ENCODE measurements at regions not wholly inside any gene's neighbourhood (a gene's known extent, or its start where the extent isn't known, plus 50 kb on each side); places are given as distances from the start of the nearest gene placed in this dataset.

DNA sequence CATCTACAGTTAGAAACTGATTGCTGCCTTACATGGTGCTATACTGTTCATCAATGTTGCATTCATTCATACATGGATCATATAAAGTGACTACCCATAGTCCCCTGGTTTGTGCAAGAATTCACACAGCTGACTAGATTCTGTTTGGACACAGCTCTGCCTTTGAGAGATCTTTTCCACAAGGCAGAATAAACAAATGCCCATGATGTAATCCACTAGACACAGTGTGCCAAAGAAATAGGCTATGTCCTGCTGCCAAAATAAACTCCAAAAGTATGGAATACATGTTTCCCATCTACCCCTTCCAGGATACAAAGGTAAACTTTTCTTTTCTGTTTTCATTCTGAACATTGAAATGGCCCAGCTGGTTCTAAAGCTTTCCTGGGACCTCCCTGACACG is 269.4 kb upstream of the CHAC2 start:
- TF ChIP-seq, protein P1, sequence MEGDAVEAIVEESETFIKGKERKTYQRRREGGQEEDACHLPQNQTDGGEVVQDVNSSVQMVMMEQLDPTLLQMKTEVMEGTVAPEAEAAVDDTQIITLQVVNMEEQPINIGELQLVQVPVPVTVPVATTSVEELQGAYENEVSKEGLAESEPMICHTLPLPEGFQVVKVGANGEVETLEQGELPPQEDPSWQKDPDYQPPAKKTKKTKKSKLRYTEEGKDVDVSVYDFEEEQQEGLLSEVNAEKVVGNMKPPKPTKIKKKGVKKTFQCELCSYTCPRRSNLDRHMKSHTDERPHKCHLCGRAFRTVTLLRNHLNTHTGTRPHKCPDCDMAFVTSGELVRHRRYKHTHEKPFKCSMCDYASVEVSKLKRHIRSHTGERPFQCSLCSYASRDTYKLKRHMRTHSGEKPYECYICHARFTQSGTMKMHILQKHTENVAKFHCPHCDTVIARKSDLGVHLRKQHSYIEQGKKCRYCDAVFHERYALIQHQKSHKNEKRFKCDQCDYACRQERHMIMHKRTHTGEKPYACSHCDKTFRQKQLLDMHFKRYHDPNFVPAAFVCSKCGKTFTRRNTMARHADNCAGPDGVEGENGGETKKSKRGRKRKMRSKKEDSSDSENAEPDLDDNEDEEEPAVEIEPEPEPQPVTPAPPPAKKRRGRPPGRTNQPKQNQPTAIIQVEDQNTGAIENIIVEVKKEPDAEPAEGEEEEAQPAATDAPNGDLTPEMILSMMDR (tag by site-specific recombination; IDR thresholded peaks at IDR 0.05) = no peak
- TF ChIP-seq, protein P2, sequence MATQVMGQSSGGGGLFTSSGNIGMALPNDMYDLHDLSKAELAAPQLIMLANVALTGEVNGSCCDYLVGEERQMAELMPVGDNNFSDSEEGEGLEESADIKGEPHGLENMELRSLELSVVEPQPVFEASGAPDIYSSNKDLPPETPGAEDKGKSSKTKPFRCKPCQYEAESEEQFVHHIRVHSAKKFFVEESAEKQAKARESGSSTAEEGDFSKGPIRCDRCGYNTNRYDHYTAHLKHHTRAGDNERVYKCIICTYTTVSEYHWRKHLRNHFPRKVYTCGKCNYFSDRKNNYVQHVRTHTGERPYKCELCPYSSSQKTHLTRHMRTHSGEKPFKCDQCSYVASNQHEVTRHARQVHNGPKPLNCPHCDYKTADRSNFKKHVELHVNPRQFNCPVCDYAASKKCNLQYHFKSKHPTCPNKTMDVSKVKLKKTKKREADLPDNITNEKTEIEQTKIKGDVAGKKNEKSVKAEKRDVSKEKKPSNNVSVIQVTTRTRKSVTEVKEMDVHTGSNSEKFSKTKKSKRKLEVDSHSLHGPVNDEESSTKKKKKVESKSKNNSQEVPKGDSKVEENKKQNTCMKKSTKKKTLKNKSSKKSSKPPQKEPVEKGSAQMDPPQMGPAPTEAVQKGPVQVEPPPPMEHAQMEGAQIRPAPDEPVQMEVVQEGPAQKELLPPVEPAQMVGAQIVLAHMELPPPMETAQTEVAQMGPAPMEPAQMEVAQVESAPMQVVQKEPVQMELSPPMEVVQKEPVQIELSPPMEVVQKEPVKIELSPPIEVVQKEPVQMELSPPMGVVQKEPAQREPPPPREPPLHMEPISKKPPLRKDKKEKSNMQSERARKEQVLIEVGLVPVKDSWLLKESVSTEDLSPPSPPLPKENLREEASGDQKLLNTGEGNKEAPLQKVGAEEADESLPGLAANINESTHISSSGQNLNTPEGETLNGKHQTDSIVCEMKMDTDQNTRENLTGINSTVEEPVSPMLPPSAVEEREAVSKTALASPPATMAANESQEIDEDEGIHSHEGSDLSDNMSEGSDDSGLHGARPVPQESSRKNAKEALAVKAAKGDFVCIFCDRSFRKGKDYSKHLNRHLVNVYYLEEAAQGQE (tag by site-specific recombination; IDR thresholded peaks at IDR 0.05) = no peak
- TF ChIP-seq, protein P3, sequence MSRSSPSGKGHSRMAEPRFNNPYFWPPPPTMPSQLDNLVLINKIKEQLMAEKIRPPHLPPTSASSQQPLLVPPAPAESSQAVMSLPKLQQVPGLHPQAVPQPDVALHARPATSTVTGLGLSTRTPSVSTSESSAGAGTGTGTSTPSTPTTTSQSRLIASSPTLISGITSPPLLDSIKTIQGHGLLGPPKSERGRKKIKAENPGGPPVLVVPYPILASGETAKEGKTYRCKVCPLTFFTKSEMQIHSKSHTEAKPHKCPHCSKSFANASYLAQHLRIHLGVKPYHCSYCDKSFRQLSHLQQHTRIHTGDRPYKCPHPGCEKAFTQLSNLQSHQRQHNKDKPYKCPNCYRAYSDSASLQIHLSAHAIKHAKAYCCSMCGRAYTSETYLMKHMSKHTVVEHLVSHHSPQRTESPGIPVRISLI (tag by site-specific recombination; IDR thresholded peaks at IDR 0.05) = no peak
- TF ChIP-seq, protein P4, sequence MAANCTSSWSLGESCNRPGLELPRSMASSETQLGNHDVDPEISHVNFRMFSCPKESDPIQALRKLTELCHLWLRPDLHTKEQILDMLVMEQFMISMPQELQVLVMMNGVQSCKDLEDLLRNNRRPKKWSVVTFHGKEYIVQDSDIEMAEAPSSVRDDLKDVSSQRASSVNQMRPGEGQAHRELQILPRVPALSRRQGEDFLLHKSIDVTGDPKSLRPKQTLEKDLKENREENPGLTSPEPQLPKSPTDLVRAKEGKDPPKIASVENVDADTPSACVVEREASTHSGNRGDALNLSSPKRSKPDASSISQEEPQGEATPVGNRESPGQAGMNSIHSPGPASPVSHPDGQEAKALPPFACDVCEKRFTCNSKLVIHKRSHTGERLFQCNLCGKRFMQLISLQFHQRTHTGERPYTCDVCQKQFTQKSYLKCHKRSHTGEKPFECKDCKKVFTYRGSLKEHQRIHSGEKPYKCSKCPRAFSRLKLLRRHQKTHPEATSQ (tag by site-specific recombination; IDR thresholded peaks at IDR 0.05) = no peak
- no peak for TF ChIP-seq MYNN (tag by site-specific recombination; IDR thresholded peaks at IDR 0.05; ENCODE audit: borderline replicate concordance)
- no peak for TF ChIP-seq ZEB2 (tag by site-specific recombination; IDR thresholded peaks at IDR 0.05)
- TF ChIP-seq, protein P5, sequence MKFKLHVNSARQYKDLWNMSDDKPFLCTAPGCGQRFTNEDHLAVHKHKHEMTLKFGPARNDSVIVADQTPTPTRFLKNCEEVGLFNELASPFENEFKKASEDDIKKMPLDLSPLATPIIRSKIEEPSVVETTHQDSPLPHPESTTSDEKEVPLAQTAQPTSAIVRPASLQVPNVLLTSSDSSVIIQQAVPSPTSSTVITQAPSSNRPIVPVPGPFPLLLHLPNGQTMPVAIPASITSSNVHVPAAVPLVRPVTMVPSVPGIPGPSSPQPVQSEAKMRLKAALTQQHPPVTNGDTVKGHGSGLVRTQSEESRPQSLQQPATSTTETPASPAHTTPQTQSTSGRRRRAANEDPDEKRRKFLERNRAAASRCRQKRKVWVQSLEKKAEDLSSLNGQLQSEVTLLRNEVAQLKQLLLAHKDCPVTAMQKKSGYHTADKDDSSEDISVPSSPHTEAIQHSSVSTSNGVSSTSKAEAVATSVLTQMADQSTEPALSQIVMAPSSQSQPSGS (tag by site-specific recombination; IDR thresholded peaks at IDR 0.05; ENCODE audit: low read depth) = no peak
